Transverse colon (tissue), 4 donors: ENCODE measurements at regions not wholly inside any gene's neighbourhood (a gene's known extent, or its start where the extent isn't known, plus 50 kb on each side); places are given as distances from the start of the nearest gene placed in this dataset.
"Not testable (repeated sequence)": the region's sequence is repeated elsewhere in the genome, so short reads cannot be mapped to it uniquely, and the experiment has no call there.

ENCODE experiments used
- EP300 ChIP-seq: sonication (generic); formaldehyde crosslinking; IDR thresholded peaks from one replicate; pipeline ENCODE4 v1.6.1; 2017; ENCODE audit warnings: antibody characterized with exemption, low read depth
- POLR2A ChIP-seq: fragments of 450-650 bp; IDR thresholded peaks from one replicate; pipeline ENCODE4 v1.6.1; 2016; ENCODE audit warnings: antibody characterized with exemption, mild to moderate bottlenecking, moderate library complexity
- POLR2AphosphoS5 ChIP-seq, 3 donors: sonication (generic); formaldehyde crosslinking; IDR thresholded peaks; one replicate each; pipeline ENCODE4 v1.6.1; 2016; ENCODE audit warnings: antibody characterized with exemption in 3 of 3
- TF ChIP-seq, protein P1 (sequence below), 5 experiments: fragments of 200-600 bp in 3 of 5; fragments of 450-650 bp in 2 of 5; sonication (generic) in 3 of 5; IDR thresholded peaks; 1 replicate in 2 of 5; 2 replicates in 3 of 5; pipeline ENCODE4 v1.5.1; 2016 to 2017; ENCODE audit warnings: antibody characterized with exemption in 5 of 5, inconsistent platforms in 3 of 5, mild to moderate bottlenecking in 2 of 5, moderate library complexity in 1 of 5

DNA sequence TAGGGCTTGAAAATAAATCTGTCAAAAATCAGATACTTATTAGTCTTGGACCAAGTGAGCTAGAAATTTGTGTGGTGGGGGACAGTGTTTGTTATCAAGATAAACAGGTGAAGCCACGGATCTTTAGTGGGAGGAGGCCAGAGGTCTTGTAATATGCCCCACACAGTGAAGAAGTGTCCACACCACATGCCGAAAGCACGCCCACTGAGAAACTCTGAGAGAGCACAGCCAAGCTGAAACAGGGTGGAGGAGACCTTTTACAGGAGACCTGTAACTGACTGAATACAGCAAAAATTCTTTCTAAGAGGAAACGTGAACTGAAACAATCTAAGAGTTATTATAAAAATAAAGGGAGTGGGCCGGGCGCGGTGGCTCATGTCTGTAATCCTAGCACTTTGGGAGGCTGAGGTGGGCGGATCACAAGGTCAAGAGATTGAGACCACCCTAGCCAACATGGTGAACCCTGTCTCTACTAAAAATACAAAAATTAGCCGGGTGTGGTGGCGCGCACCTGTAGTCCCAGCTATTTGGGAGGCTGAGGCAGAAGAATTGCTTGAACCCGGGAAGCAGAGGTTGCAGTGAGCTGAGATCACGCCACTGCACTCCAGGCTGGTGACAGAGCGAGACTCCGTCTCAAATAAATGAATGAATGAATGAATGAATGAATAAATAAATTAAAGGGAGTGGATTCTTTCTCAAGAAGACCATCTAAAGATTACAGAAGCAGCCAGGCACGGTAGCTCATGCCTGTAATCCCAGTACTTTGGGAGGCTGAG lies 56.3 kb downstream of the ILRUN start:
- not testable (repeated sequence) for TF ChIP-seq POLR2A; EP300; POLR2AphosphoS5 (IDR thresholded peaks at IDR 0.05)
- TF ChIP-seq, protein P1, sequence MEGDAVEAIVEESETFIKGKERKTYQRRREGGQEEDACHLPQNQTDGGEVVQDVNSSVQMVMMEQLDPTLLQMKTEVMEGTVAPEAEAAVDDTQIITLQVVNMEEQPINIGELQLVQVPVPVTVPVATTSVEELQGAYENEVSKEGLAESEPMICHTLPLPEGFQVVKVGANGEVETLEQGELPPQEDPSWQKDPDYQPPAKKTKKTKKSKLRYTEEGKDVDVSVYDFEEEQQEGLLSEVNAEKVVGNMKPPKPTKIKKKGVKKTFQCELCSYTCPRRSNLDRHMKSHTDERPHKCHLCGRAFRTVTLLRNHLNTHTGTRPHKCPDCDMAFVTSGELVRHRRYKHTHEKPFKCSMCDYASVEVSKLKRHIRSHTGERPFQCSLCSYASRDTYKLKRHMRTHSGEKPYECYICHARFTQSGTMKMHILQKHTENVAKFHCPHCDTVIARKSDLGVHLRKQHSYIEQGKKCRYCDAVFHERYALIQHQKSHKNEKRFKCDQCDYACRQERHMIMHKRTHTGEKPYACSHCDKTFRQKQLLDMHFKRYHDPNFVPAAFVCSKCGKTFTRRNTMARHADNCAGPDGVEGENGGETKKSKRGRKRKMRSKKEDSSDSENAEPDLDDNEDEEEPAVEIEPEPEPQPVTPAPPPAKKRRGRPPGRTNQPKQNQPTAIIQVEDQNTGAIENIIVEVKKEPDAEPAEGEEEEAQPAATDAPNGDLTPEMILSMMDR (IDR thresholded peaks at IDR 0.05) = not testable (repeated sequence)
